Calu3 (cell line): ENCODE measurements at regions not wholly inside any gene's neighbourhood (a gene's known extent, or its start where the extent isn't known, plus 50 kb on each side); places are given as distances from the start of the nearest gene placed in this dataset.

Source experiments
- BruUV-seq: library from RNA; stranded (reverse); fragments of 400-500 nt; replicated peaks from 2 replicates; lab custom pipeline; 2021; lab: Mats Ljungman, UMichigan
- CTCF ChIA-PET: fragments of 300-600 bp; sonication (Branson Sonifier 250); formaldehyde crosslinking; loops from one replicate; lab custom pipeline; 2022; ENCODE audit warnings: antibody characterized with exemption; lab: Charles Lee
- DNase-seq: peaks from one replicate; pipeline ENCODE4 v3.0.0; 2022
- H3K27ac Mint-ChIP-seq: one replicate; pipeline ENCODE4 v1.8.0; 2022; ENCODE audit warnings: mixed read lengths; ENCODE audit not compliant: unreplicated experiment
- H3K27me3 Mint-ChIP-seq: one replicate; pipeline ENCODE4 v1.8.0; 2022; ENCODE audit warnings: mixed read lengths; ENCODE audit not compliant: unreplicated experiment
- H3K36me3 Mint-ChIP-seq: one replicate; pipeline ENCODE4 v1.8.0; 2022; ENCODE audit warnings: mild to moderate bottlenecking, moderate library complexity, mixed read lengths; ENCODE audit not compliant: insufficient read depth, unreplicated experiment
- H3K4me1 Mint-ChIP-seq: one replicate; pipeline ENCODE4 v1.8.0; 2022; ENCODE audit warnings: mild to moderate bottlenecking, low read depth, mixed read lengths; ENCODE audit not compliant: unreplicated experiment
- H3K4me3 Mint-ChIP-seq: one replicate; pipeline ENCODE4 v1.8.0; 2022; ENCODE audit warnings: mild to moderate bottlenecking, low read depth, moderate library complexity, mixed read lengths; ENCODE audit not compliant: unreplicated experiment
- H3K9me3 Mint-ChIP-seq: one replicate; pipeline ENCODE4 v1.8.0; 2022; ENCODE audit warnings: low read depth, mixed read lengths; ENCODE audit not compliant: unreplicated experiment
- CTCF ChIP-seq: fragments of 200-600 bp; IDR thresholded peaks from one replicate; pipeline ENCODE4 v1.8.0; 2022; ENCODE audit warnings: antibody characterized with exemption; ENCODE audit not compliant: unreplicated experiment
- intact Hi-C: fragments of 100-400 bp; cut with micrococcal nuclease; formaldehyde crosslinking; loops from one replicate; pipeline ENCODE4 v1.10.0; 2022; ENCODE audit not compliant: unreplicated experiment

- no peak for DNase-seq
- BruUV-seq: no TSS peak
- Mint-ChIP-seq H3K9me3 (peaks cover 8% of the 10 kb centered on the region), H3K4me3 (no peak overlapping the region), H3K36me3 (no peaks in the 10 kb centered on the region), H3K27me3 (no peaks in the 10 kb centered on the region), H3K27ac (no peak overlapping the region), H3K4me1 (peaks cover 23% of the 10 kb centered on the region)
- TF ChIP-seq CTCF: no peak
- intact Hi-C loops: no loop called here
- CTCF ChIA-PET: no interaction called here
Observed at GRCh38 chr4:26122690-26123089, 198.1 kb upstream of the RBPJ start.

DNA sequence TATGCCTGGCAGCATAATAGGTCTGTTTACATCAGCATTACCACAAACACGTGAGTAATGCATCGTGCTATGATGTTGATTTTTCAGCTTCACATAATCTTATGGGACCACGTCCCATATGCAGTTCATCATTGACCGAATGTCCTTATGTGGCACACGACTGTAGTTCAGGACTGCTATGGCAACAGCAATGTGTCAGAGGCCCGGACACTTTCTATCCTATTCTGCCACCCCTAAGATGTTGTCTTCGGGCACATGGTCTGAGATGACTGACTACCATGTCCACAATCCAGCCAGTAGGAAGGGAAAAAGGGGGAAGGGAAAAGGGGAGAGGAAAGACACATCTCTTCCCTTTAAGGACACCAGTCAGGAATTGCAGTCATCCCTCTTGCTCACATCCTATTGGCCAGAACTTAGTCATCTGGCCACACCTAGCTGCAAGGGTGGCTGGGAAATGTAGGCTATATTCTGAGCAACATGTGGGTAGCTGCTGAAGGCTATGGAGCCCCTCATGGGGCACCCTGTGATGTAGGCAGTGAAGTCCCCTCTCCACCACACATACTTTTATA is 196.0 kb upstream of the RBPJ start:
- no peak for DNase-seq
- intact Hi-C loops: no loop called here
- CTCF ChIA-PET: no interaction called here
- Mint-ChIP-seq H3K27ac (no peak overlapping the region), H3K4me1 (peaks cover 11% of the 10 kb centered on the region), H3K4me3 (no peak overlapping the region), H3K36me3 (no peaks in the 10 kb centered on the region), H3K9me3 (peaks cover 1% of the 10 kb centered on the region), H3K27me3 (no peaks in the 10 kb centered on the region)
- BruUV-seq: no TSS peak
- TF ChIP-seq CTCF: no peak

- Mint-ChIP-seq H3K4me1 (peaks cover 11% of the 10 kb centered on the region), H3K36me3 (no peaks in the 10 kb centered on the region), H3K27ac (no peak overlapping the region), H3K4me3 (no peak overlapping the region), H3K9me3 (no peaks in the 10 kb centered on the region), H3K27me3 (no peaks in the 10 kb centered on the region)
- no peak for DNase-seq
- BruUV-seq: no TSS peak
- intact Hi-C loops: no loop called here
- no peak for TF ChIP-seq CTCF
- CTCF ChIA-PET: no interaction called here
Observed at GRCh38 chr4:26126143-26126718, 194.6 kb upstream of the RBPJ start.

DNA sequence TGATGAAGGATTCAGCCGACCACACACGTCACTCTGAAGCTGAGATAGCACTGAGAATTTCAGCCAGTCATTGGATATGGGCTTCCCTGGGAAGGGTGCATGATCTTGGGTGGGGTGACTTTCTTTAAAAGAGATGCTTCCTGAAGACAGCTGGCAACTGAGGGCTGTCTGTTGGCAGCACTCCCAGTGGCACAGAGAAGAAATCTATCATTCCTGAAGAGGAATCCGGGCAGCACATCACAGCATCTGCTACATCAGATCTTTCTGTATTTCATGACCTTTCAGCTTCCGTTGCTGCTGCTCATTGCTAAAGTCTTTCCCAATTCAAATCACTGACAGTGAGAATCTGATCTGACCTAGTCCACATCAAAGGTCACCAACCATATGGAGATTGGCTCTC is 193.8 kb upstream of the RBPJ start:
- no peak for DNase-seq
- Mint-ChIP-seq H3K36me3 (no peaks in the 10 kb centered on the region), H3K27ac (no peak overlapping the region), H3K27me3 (no peaks in the 10 kb centered on the region), H3K9me3 (no peaks in the 10 kb centered on the region), H3K4me1 (peaks cover 11% of the 10 kb centered on the region), H3K4me3 (no peak overlapping the region)
- BruUV-seq: no TSS peak
- intact Hi-C loops: no loop called here
- CTCF ChIA-PET: no interaction called here
- no peak for TF ChIP-seq CTCF
